H1 (cell line): ENCODE measurements at regions not wholly inside any gene's neighbourhood (a gene's known extent, or its start where the extent isn't known, plus 50 kb on each side); places are given as distances from the start of the nearest gene placed in this dataset.

ENCODE experiments used
- ASH2L ChIP-seq: fragments of 200-600, 300-600 bp; sonication (generic); IDR thresholded peaks from one replicate; pipeline ENCODE4 v1.7.1; 2017; ENCODE audit warnings: low read length
- ATF2 ChIP-seq: IDR thresholded peaks from 2 replicates; pipeline ENCODE4 v1.6.1; 2012; ENCODE audit warnings: low read length, inconsistent platforms
- ATF3 ChIP-seq: IDR thresholded peaks from 2 replicates; pipeline ENCODE4 v1.6.1; 2011; ENCODE audit warnings: low read depth, mild to moderate bottlenecking, low read length; ENCODE audit not compliant: insufficient read depth
- CBX5 ChIP-seq: fragments of 300-800, 300-1000 bp; sonication (generic); IDR thresholded peaks from 2 replicates; pipeline ENCODE4 v1.7.1; 2016; ENCODE audit warnings: antibody characterized with exemption, low read length, low read depth
- CBX8 ChIP-seq: fragments of 300-800, 300-1000 bp; sonication (generic); IDR thresholded peaks from 2 replicates; pipeline ENCODE4 v1.7.1; 2016; ENCODE audit warnings: low read depth, low read length, borderline replicate concordance
- EGR1 ChIP-seq: IDR thresholded peaks from 2 replicates; pipeline ENCODE4 v1.6.1; 2011; ENCODE audit warnings: low read depth, low read length, borderline replicate concordance
- EP300 ChIP-seq, 2 experiments: IDR thresholded peaks; 1 replicate in 1 of 2; 2 replicates in 1 of 2; pipeline ENCODE4 v1.6.1; 2011 to 2012; ENCODE audit warnings: low read depth in 2 of 2, low read length in 2 of 2, mild to moderate bottlenecking in 2 of 2, borderline replicate concordance in 1 of 2, inconsistent platforms in 1 of 2, moderate library complexity in 1 of 2
- GTF2F1 ChIP-seq: IDR thresholded peaks from 2 replicates; pipeline ENCODE4 v1.6.1; 2012; ENCODE audit warnings: low read depth, low read length, improper control_type of control experiment, borderline replicate concordance
- JUND ChIP-seq: IDR thresholded peaks from 2 replicates; pipeline ENCODE4 v1.6.1; 2011; ENCODE audit warnings: mild to moderate bottlenecking, improper control_type of control experiment, low read length
- NANOG ChIP-seq: IDR thresholded peaks from 2 replicates; pipeline ENCODE4 v1.6.1; 2011; ENCODE audit warnings: low read length, low read depth, mild to moderate bottlenecking, inconsistent platforms; ENCODE audit not compliant: insufficient read depth, poor library complexity, severe bottlenecking
- POU5F1 ChIP-seq: IDR thresholded peaks from 2 replicates; pipeline ENCODE4 v1.6.1; 2011; ENCODE audit warnings: low read depth, mild to moderate bottlenecking, low read length, moderate library complexity
- SIRT6 ChIP-seq: IDR thresholded peaks from one replicate; pipeline ENCODE4 v1.7.1; 2012; ENCODE audit warnings: low read length, inconsistent platforms
- TAF7 ChIP-seq: optimal IDR thresholded peaks from 2 replicates; pipeline ENCODE3; 2011; ENCODE audit warnings: low read depth, mild to moderate bottlenecking, inconsistent platforms, low read length, moderate library complexity, borderline replicate concordance
- TBP ChIP-seq: IDR thresholded peaks from 2 replicates; pipeline ENCODE4 v1.6.1; 2011; ENCODE audit warnings: low read depth, low read length, improper control_type of control experiment

GRCh38 chr6:26286168-26286877, 78.7 kb upstream of the BTN3A2 start (continued):
- no peak for TF ChIP-seq POU5F1
- TF ChIP-seq ASH2L: peak; percentile 81
- TF ChIP-seq EP300 (IDR thresholded peaks at IDR 0.05; ENCODE audit: borderline replicate concordance in 1 of 2, low read depth in 2 of 2, low read length in 2 of 2): no peak
- peak; percentile 99 for TF ChIP-seq TBP
- no peak for TF ChIP-seq JUND
- TF ChIP-seq EGR1: no peak
- no peak for TF ChIP-seq GTF2F1
- TF ChIP-seq CBX8: no peak
- no peak for TF ChIP-seq CBX5
- TF ChIP-seq ATF2: peak; percentile 83
- no peak for TF ChIP-seq ATF3
- TF ChIP-seq TAF7: peak; percentile 32
- TF ChIP-seq NANOG: no peak
- no peak for TF ChIP-seq SIRT6
